ENCODE measurements at regions not wholly inside any gene's neighbourhood (a gene's known extent, or its start where the extent isn't known, plus 50 kb on each side); places are given as distances from the start of the nearest gene placed in this dataset.

DNA sequence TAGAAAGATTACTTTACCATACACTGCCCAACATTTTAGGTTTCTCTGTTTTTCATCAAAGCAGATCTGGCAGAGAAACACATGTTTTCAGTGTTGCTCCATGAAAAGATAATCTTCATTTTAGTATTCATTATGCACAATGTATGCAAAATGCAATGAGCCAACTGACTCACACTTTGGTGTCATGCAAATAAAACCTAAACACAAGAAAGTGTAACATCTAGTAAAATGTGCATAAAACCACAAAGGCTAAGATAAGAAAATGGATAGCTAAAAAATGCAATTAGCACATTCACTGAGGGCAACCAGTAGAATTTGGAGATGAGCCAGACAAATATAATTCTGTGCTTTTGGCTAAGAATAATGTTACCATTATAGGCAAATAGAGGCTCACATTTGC is 203.5 kb upstream of the UBE2E3 start:
- no peak overlapping the region for H3K27ac ChIP-seq (ENCODE audit: insufficient read depth, low read length)
- H3K9me3 ChIP-seq (ENCODE audit: control insufficient read depth, insufficient read depth, low read length): no peaks in the 10 kb centered on the region
- H2AK5ac ChIP-seq (ENCODE audit: low read depth, low read length): no peak overlapping the region
- H2BK5ac ChIP-seq (ENCODE audit: low read depth, low read length, poor library complexity, severe bottlenecking): no peak overlapping the region
- no peak overlapping the region for H2AFZ ChIP-seq (replicated peaks; ENCODE audit: low read length, poor library complexity)
- no peak overlapping the region for H2AK9ac ChIP-seq (replicated peaks; ENCODE audit: low read depth, low read length, poor library complexity)
- no TSS peak for BruUV-seq (replicated peaks)
- no peak overlapping the region for H3K4ac ChIP-seq (ENCODE audit: low read depth, low read length)
- H3K4me2 ChIP-seq (ENCODE audit: low read depth, low read length): no peak overlapping the region; the same call in 1 of the 2 replicates
- H2BK120ac ChIP-seq (ENCODE audit: low read depth, low read length): no peak overlapping the region
- H4K8ac ChIP-seq (ENCODE audit: low read depth in 2 of 2, low read length in 2 of 2): no peak overlapping the region
- H4K20me1 ChIP-seq (ENCODE audit: insufficient read depth, low read length): no peaks in the 10 kb centered on the region
- intact Hi-C loops (cut with micrococcal nuclease): no loop called here
- DNase-seq (peak; percentile 34), ATAC-seq (ENCODE audit: low read depth) (peak; percentile 21; the same call in 1 of the 2 replicates)
- no peak overlapping the region for H3K4me3 ChIP-seq (ENCODE audit: insufficient read depth, low read depth, low read length)
- no peak overlapping the region for H2BK15ac ChIP-seq (ENCODE audit: low read depth, low read length)
- no peak overlapping the region for H3K14ac ChIP-seq (replicated peaks; ENCODE audit: low read depth, low read length)
- POLR2A ChIA-PET (ENCODE audit: unreplicated experiment): no interaction called here
- no peak overlapping the region for H3K23ac ChIP-seq (ENCODE audit: low read depth, low read length)
- CTCF ChIA-PET: no interaction called here
- no peak overlapping the region for H3K18ac ChIP-seq (ENCODE audit: low read depth, low read length)
- in situ Hi-C loops (cut with MboI; ENCODE audit: low sequenced_read_pairs): no loop called here
- H3K79me1 ChIP-seq (ENCODE audit: low read depth in 1 of 2, low read length in 2 of 2): no peaks in the 10 kb centered on the region
- TF ChIP-seq MAZ (IDR thresholded peaks at IDR 0.05; ENCODE audit: borderline replicate concordance, low read depth, low read length) (no peak), RCOR1 (IDR thresholded peaks at IDR 0.05; ENCODE audit: insufficient replicate concordance, low read length) (no peak), MAFK (IDR thresholded peaks at IDR 0.05; ENCODE audit: low read depth, low read length) (no peak), FOS (IDR thresholded peaks at IDR 0.05; ENCODE audit: low read depth, low read length) (no peak)
- TF ChIP-seq, protein P1, sequence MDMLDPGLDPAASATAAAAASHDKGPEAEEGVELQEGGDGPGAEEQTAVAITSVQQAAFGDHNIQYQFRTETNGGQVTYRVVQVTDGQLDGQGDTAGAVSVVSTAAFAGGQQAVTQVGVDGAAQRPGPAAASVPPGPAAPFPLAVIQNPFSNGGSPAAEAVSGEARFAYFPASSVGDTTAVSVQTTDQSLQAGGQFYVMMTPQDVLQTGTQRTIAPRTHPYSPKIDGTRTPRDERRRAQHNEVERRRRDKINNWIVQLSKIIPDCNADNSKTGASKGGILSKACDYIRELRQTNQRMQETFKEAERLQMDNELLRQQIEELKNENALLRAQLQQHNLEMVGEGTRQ (IDR thresholded peaks at IDR 0.05; ENCODE audit: low read depth, low read length): no peak
- no peak overlapping the region for H2BK20ac ChIP-seq (ENCODE audit: low read depth, low read length)
- no peaks in the 10 kb centered on the region for H3K36me3 ChIP-seq (ENCODE audit: control insufficient read depth, insufficient read depth, low read length)
- no peaks in the 10 kb centered on the region for H3K27me3 ChIP-seq (ENCODE audit: control insufficient read depth, insufficient read depth, low read length)
- H3K9me1 ChIP-seq (ENCODE audit: insufficient read depth, low read length): no peaks in the 10 kb centered on the region
- no peak overlapping the region for H4K5ac ChIP-seq (ENCODE audit: low read depth, low read length)
- no peak overlapping the region for H3K56ac ChIP-seq (ENCODE audit: extremely low read depth, insufficient read depth, low read length)
- dilution Hi-C loops (cut with HindIII; ENCODE audit: low sequenced_read_pairs, unreplicated experiment): no loop called here
- no peak overlapping the region for H4K91ac ChIP-seq (ENCODE audit: insufficient read depth, low read depth, low read length)
- H3K9ac ChIP-seq (ENCODE audit: low read depth, low read length): no peak overlapping the region
- no peaks in the 10 kb centered on the region for H3K4me1 ChIP-seq (ENCODE audit: control insufficient read depth, insufficient read depth, low read length)
